ENCODE measurements at regions not wholly inside any gene's neighbourhood (a gene's known extent, or its start where the extent isn't known, plus 50 kb on each side); places are given as distances from the start of the nearest gene placed in this dataset.
"Not testable (repeated sequence)": the region's sequence is repeated elsewhere in the genome, so short reads cannot be mapped to it uniquely, and the experiment has no call there.

DNA sequence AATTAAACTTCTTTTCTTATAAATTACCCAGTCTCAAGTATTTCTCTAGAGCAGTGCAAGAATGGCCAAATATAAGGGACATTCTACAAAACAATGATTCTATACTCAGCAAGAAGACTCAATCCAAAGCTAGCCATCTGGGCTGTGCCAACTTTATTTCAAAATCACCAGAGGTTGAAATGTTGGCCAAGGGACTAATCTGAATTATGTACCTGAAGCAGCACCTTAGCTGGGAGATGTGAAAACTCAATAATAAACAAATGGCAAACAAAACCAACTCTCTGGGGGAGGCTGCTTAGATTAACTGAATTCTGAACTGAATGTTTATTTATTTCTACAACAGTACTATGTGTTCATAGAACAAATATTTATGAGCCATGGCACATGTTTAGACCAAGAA lies 251.3 kb downstream of the RDH14 start:
- no peak for DNase-seq

DNA sequence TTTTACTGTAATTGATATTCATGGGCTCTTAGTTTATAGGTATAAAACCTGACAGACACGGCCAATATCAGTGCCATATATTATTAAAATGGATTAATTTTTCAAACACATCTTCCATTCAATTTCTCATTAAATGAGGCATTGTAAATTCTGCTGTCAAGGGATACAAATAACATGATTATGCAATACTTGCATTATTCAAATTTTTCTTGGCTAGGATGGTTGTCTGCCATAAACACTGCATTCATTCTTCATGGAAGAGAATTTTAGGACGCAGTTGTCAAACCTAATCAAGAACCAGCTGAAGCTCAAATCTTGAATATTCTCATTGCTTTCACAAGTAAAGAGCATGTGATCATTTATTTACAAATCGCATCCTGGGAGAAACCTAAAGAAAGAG lies 255.6 kb downstream of the RDH14 start:
- DNase-seq = no peak

DNA sequence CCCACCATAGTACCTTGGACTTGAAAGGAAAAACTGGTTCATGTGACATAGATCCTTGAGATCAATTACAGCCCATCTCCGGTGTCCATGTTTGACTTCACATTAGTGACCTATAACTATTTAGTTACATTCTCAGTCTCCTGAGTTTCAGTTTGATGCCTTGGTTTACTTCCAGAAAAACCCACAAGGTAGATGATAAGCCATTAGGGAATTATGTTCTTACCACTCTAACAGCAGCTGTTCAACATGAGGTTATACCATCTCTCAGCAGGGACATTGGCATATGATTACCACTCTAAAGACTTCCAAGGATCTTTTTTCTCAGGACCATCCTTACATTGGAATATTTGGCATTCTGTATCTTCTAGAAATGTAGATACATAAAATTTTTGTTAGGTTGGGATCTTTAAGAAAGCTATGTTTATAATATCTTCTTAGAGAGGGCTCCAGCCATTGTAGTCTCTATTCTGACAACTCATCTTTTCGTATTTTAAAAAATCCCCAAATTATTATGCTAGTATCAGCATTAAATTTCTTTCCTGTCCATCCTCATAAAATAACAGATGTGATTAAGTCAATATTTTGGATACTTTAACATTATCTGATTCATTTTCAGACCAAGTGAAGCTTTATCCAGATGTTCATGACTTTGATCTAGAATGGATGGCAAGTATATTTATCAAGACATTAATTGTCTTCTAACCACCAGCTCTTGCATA lies 258.9 kb downstream of the RDH14 start:
- no peak for DNase-seq

DNA sequence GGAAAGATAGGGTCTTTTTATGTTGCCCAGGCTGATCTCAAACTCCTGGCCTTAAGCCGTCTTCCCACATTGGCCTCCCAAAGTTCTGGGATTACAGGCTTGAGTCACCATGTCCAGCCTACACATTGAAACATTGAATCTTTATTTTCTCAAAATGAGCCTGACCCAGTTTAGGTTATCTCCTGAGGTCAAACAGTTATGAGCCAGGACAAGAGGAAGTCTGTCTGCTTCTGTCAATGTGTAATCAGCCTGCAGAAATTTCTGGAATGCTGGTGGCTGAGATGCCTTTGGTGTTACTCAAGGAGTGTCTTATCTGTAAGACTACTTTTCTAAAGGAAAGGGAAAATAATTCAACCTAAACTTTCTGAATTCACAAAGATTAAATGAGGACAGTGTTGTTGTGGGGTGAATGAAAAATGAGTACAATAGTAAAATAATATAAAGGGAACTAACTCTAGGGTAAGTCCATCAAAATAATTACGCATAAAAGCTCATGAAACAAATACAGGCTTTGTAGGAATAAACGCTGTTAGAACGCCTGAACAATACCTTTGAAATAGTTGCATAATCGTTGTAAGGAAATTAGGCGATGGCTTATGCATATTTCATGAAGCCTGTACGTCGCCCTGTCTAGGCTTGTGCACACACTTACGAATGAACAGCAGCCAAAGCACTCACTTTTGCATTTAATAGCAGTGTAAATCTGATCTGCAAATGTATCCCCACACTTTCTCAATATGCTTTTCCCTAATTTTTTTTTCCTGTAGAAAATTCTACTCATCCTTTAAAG lies 260.8 kb downstream of the RDH14 start:
- peak; percentile 33 for DNase-seq

DNA sequence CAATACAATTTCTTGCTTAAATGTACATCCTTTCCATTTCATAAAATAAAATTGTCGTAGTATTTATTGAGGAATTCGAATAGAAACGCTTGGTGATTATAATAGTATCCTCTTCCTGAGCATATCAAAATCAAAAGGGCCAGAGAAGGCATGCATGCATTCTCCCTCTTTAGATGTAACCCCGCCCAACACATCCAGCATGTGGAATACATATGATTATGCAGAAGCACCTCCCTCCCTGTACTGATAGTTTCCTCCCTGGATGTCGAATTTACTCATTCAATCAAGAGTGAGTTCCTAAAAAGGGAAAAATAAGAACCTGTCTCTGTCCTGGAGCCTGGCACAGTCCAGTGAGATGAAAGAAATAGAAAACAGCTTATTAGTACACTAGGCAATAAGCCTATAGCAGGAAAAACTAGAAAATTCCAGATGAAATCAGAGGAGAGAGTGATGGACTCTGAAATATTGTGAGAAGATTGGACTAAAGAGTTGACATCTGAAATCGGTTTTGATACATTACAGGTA lies 262.9 kb downstream of the RDH14 start:
- DNase-seq = no peak

DNA sequence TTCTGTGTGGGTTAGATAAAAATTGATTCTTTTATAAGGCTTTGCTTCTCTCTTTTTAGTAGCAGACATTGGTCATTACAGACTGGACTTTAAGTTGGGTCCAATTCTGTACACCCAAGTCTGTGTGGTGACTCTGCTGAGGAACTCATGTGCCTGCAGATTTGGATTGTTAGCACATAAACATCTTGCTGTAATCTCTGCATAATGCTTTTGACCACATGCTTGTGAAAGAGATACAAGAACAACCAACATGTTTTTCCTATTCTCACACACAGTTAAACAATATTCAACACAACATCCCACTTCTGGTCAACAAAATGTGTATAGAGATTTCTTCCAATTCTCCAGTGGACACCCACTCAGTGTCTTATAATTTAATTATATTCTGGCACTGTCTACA lies 270.1 kb downstream of the RDH14 start:
- no peak for DNase-seq

DNA sequence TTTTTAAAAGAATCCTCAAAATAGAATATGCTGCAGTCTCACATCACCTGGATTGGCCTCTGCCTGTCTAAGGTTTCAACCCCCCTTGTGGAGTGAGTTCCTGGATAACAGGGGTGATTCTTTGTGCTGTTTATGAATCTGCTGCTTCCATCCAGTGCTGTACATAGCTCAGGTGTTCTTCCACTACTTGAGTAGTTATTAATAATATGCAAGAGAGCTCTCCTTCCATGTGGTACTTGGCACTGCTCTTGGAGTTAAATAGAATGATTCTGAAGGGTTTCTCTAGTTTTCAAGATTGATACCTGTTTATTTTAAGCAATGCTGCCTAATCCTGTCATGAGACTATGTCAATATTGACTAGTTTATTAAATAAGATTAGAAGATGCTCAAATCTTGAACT lies 273.6 kb downstream of the RDH14 start:
- no peak for DNase-seq

DNA sequence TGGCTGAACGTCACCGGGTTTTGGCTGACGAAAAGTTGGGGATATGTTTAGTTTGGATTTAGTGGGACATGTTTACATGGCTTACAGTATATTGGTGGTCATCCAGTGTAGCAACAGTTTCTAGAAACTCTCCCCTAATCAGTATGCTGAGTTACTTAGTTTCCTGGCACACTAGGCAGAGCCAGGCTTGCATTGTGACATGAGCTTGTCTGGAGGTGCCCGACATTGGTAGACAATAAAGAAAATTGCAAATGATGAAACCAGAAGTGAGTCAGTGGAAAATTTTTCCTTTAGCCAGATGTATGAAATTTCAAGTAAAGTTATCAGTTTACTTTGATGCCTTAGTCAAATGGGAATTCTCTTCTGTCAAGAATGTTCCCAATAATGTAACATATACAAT lies 276.1 kb downstream of the RDH14 start:
- no peak for DNase-seq

DNA sequence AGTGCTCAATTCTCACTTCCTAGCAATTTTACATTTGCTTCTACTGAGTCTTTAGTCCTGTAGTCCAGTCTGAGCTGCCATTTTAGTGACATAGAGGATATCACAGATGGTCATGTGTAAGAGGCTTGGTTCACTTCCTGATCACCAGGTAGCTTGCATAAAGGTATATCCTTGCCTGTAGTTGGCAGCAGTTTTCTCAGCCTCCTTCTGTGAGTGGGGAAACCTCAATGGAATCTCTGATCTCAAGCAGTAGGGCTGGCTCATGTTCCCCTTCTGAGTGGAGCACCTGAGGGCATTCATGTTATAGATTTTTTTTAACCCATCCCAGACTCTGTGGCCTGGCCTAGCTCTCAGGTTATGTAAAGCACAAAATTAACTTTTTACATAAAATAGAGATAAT lies 278.4 kb downstream of the RDH14 start:
- no peak for DNase-seq

DNA sequence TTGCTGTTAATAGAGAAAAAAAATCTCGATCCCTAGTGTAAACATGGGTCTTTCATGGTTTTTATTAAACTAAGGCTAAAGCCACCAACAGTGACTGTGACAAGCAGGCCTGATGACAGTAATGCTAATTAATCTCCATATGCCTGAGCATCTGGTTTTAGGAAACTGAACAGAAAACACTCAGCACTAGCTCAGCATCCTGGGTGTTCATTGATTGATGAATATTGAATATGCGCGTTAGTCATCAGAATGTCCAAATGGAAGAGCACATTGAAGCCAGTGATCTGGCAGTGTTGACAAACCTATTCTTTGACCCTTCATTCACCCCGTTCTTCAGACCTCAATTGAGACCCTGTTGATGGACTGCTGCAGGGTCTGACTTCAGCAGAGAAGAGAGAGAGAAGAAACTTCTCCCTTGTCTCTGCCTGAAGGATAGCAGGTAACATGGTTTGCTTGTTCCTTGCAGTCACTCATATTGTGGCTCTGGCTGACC lies 283.8 kb downstream of the RDH14 start:
- DNase-seq = no peak

DNA sequence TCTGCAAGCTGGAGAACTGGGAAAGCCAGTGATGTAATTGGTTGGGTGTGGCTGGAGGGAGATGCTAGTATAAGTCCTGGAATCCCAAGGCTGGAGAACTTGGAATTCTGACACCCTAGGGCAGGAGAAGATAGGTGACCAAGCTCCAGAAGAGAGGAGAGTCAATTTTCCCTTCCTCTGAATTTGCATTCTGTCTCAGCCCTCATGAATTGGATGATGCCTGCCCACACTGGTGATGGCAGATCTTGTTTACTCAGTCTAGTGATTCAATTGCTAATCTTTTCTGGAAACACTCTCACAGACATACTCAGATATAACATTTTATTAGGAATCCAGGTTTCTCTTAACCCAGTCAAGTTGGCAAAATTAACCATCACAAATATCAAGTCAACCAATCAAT lies 287.2 kb downstream of the RDH14 start:
- no peak for DNase-seq

DNA sequence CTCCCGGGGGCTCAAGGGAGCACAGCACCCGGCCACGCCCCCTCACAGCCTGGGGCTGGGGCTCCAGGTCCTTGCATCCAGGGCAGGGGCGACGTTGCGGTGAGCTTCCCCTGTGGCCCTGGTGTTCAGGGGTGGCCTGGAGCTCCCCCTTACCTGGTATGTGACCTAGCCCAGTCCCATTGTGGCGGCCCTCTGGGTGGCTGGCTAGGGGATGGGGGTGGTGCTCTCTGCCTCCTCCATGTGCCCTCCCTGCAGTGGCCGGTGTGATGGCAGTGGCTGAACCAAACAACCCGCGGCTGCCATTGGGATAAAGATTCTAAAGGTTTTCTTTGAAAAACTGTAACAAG lies 288.3 kb downstream of the RDH14 start:
- DNase-seq = no peak

DNA sequence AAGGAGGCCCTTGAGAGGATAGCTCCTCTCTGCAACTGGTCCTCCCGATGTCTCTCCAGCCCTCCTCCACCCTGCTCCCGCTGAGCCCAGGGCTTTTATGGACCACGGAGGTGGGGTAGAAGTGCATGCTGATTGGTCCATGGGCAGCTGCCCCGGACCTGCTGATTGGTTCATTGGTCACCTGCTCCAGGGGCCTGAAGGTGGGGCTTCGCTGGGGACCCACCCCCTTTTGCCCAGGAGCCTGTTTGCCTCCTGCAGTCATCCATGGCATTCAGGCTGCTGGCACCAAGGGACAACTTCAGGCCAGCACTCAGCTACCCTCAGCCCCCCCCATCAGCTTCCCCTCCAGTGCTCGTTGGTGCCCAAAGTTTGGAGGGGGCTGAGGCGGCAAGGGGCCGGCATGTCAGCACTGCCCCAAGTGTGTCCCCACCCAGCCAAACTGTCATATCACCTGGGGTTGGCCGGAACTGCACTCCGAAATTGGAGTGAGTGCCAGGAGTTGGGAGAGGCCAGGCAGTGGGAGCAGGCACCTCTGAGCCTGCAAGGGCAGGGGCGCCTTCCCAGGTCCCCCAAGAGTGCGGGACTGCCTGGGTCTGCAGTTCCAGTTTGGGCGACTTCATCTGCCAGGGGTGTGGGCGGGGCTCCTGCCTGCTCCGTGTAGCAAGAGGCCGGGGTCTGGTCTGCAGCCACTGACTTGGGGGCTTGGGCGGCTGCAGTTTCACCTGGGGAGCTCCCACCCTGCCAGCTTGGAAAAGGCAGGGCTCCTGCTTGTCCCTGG lies 288.9 kb downstream of the RDH14 start:
- DNase-seq = no peak

DNA sequence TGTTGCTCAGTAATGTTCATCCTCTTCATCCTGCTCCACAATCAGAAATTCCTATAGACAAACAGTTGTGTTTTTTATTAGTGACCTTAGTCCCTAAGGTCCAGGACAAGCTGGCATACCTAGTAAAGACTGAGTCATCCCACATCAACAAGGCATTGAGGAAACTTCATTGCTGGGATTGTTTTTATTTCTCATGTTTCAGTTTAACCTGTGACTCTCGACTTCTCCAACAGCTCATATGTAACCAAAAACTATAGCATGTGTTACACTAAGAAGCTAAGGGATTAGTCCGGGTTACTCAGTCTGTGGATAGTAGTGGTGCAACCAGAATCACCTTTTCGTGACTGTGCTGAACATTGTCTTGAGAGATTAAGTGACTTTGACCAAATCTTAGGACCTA lies 292.1 kb downstream of the RDH14 start:
- DNase-seq = no peak

DNA sequence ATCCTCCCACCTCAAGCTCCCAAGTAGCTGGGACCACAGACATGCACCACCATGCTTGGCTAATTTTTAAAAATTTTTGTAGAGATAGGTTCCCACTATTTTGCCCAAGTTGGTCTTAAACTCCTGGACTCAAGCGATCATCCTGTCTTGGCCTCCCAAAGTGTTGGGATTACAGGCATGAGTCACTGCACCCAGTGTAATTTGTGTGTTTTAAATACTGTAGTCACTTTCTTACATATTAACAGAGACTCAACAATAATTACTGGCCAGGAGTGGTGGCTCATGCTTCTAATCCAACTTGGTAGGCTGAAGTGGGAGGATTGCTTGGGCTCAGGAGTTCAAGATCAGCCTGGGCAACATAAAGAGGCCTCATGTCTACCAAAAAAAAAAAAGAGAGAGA lies 293.0 kb downstream of the RDH14 start:
- no peak for DNase-seq

DNA sequence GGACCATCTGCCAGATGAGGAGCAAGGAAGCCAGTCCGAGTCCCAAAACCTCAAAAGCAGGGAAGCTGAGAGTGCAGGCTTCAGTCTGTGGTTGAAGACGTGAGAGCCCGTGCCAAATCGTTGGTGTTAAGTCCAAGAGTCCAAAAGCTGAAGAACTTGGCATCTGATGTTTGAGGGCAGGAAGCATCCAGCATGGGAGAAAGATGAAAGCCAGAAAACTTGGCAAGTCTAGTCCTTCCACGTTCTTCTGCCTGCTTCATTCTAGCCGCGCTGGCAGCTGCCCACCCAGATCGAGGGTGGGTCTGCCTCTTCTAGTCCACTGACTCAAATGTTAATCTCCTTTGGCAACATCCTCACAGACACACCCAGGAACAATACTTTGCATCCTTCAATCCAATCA lies 293.8 kb downstream of the RDH14 start:
- DNase-seq = not testable (repeated sequence)

DNA sequence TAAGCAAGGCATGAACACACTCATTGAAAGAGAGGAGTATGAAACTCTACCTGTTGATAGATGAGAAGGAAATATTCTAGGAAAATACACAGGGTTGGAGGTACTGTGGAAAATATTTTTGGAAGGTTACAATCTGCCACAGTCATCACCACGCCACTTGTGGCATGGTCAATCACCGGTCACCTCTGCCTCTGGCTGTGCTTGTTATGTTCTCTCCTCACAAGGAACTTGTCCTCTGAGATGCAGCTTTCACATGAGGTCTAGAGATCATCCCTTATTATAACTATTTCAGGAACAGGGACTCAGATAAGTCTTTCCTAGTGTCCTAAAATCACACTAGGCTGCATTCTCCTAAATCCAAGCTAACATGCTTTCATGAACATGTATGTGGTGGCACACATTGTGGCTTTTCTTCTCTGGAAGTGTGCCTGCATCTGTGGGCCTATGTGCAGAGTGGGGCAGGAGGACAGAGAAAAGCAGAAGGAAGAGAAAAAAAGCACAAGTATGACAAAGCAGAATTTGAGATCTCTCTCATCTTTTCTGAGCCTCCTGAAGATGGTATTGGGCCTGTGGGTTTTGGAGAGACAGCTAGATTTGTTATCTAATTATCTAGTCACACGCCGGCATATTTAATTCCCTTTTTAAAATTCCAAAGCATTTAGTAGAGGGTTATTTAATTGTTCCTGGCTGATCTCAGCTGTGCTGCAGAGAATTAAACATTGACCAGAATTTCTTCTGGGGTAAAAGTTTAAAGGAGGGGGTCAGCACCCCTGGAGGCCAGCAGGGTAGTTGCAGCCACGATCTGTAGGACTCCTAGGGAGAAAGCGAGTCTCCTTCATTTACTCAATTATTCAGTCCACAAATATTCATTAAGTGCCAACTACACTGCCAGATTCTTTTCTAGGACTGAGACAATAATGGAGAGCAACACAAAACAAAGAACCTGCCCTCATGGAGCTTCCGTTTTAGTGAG lies 294.6 kb downstream of the RDH14 start:
- no peak for DNase-seq

DNA sequence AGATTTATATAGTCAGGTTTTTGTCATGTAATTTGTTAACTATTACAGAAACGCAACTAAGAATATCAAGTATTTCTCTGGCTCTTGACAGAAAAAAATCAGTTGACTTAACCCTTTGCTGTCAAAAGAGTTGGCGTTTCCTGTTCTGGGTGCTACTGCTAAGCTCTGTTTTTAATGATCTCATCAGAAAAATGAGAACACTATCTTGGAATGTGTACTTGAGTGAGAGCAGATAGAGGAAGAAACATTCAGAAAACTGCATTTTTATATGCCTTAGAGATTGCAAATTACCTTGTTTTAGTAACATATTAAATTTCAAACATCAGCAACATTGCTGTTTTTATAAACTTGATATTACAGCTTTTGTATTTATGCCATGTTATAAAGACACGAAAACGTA lies 297.9 kb downstream of the RDH14 start:
- DNase-seq = no peak

DNA sequence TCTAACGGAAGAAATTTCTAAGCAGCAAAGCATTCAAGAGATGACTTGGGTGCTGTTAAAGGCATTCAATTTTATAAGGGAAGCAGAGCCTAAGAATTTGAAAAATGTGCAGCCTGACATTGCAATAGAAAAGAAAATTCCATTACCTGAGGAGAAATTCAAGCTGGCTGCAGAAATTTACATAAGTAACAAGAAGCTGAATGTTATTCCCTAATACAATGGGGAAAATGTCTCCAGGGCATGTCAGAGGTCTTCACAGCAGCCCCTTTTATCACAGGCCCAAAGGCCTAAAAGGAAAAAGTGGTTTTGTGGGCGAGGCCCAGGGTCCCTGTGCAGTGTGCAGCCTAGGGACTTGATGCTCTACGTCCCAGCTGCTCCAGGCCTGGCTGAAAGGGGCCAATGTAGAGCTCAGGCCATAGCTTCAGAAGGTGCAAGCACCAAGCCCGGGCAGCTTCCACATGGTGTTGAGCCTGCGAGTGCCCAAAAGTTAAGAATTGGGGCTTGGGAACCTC lies 306.7 kb downstream of the RDH14 start:
- no peak for DNase-seq

DNA sequence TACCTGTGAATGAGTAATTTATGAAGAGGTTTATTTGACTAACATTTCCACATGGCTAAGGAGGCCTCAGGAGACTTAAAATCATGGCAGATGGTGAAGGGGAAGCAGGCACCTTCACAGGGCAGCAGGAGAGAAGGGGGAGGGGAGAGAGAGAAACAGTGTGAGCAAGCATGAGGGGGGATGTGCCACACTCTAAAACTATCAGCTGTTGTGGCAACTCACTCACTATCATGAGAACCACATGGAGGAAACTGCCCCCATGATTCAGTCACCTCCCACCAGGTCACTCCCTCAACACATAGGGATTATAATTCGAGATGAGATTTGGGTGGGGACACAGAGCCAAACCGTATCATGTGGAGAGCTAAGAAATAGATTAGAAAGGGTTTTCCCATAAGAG lies 309.0 kb downstream of the RDH14 start:
- DNase-seq = no peak

DNA sequence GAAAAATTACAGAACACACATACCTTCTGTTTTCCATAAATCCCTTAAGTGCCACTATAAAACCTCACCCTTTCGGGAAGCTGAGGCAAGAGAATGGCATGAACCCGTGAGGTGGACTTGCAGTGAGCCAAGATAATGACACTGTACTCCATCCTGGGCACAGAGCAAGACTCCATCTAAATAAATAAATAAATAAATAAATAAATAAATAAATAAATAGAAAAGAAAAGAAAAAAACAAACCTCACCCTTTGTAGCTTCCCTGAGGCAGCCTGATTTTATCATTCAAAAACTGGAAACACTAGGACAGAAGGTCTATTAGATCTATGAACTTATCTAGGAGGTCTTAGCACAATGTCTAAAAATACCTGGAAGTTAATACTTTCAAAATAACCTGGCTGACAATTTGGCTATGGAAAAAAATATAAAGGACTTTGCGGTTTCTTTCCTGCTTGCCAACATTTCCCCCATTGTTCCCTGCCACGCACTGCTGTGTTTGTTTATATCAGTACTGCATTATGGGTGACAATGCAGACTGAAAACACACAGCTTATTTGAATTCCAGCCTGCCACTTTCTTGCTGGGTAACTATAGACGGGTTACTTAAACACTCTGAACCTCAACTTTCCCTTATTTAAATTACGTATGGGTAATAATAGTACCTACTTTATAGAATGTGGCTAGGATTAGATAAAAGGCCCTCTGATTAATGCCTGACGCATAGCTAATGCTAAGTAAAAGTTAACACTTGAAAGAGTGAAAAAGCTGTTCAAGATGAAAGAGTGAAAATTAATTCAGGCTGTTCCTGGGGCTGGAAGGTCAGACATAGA lies 313.0 kb downstream of the RDH14 start:
- DNase-seq = no peak

Data from eye (tissue), 1 donor.